ENCODE measurements at regions not wholly inside any gene's neighbourhood (a gene's known extent, or its start where the extent isn't known, plus 50 kb on each side); places are given as distances from the start of the nearest gene placed in this dataset.

- Histone ChIP-seq H4K20me1 (ENCODE audit: insufficient read depth, low read length) (no peaks in the 10 kb centered on the region), H3K9ac (ENCODE audit: insufficient read depth, low read depth, low read length) (no peak overlapping the region), H3K27me3 (ENCODE audit: control insufficient read depth in 1 of 2, insufficient read depth in 2 of 2, low read length in 2 of 2) (peaks cover 0 to 3% of the 10 kb centered on the region in 2 experiments; a peak in 2 of 5 replicates), H3K27ac (ENCODE audit: extremely low read length, insufficient read depth, low read length) (no peak overlapping the region), H2AFZ (ENCODE audit: low read length) (no peak overlapping the region), H3K36me3 (replicated peaks in 1 of 2; ENCODE audit: control insufficient read depth in 1 of 2, insufficient read depth in 2 of 2, low read length in 2 of 2) (no peaks in the 10 kb centered on the region), H3K4me3 (replicated peaks in 1 of 3; ENCODE audit: insufficient read depth in 1 of 3, low read depth in 2 of 3, low read length in 3 of 3) (no peak overlapping the region), H3K9me3 (ENCODE audit: low read length) (no peaks in the 10 kb centered on the region), H3K4me1 (ENCODE audit: insufficient read depth, low read length) (no peaks in the 10 kb centered on the region), H3K79me2 (ENCODE audit: insufficient read depth, low read length) (no peaks in the 10 kb centered on the region), H3K4me2 (ENCODE audit: low read depth, low read length) (no peak overlapping the region)
- WGBS (ENCODE audit: low lambda C conversion rate): 14% methylated on average over 6 of the region's 6 CpGs
- no peak for ATAC-seq
- intact Hi-C loops (cut with micrococcal nuclease; ENCODE audit: unreplicated experiment): no loop called here
- TF ChIP-seq ZNF616 (CRISPR knock-in tag; IDR thresholded peaks at IDR 0.05; ENCODE audit: low read depth) (no peak), SRF (IDR thresholded peaks at IDR 0.05; ENCODE audit: low read depth, low read length) (no peak), THYN1 (CRISPR knock-in tag; IDR thresholded peaks at IDR 0.05; ENCODE audit: borderline replicate concordance, low read depth) (no peak), PTBP1 (IDR thresholded peaks at IDR 0.05; ENCODE audit: low read depth, low read length, poor library complexity, severe bottlenecking) (no peak), NFYC (CRISPR knock-in tag; IDR thresholded peaks at IDR 0.05) (no peak), ELF1 (CRISPR knock-in tag; IDR thresholded peaks at IDR 0.05) (no peak), TEAD2 (CRISPR knock-in tag; IDR thresholded peaks at IDR 0.05) (no peak), NR2F6 (IDR thresholded peaks at IDR 0.05) (no peak), NR2F6 (CRISPR knock-in tag; IDR thresholded peaks at IDR 0.05) (no peak), TAF1 (CRISPR knock-in tag; IDR thresholded peaks at IDR 0.05) (no peak), ZNF34 (CRISPR knock-in tag; IDR thresholded peaks at IDR 0.05; ENCODE audit: borderline replicate concordance) (no peak), JUN (CRISPR knock-in tag; IDR thresholded peaks at IDR 0.05) (no peak), ZSCAN25 (CRISPR knock-in tag; IDR thresholded peaks at IDR 0.05) (no peak), ATF1 (CRISPR knock-in tag; IDR thresholded peaks at IDR 0.05) (no peak), PREB (CRISPR knock-in tag; IDR thresholded peaks at IDR 0.05) (no peak), ZNF550 (CRISPR knock-in tag; IDR thresholded peaks at IDR 0.05; ENCODE audit: borderline replicate concordance) (no peak), ZNF543 (CRISPR knock-in tag; IDR thresholded peaks at IDR 0.05) (no peak), CENPT (CRISPR knock-in tag; IDR thresholded peaks at IDR 0.05; ENCODE audit: low read depth) (no peak), RFX1 (IDR thresholded peaks at IDR 0.05) (no peak), ZNF30 (CRISPR knock-in tag; IDR thresholded peaks at IDR 0.05) (no peak), ZNF501 (CRISPR knock-in tag; IDR thresholded peaks at IDR 0.05) (no peak)
- in situ Hi-C loops (cut with HindIII; ENCODE audit: extremely low pct_ligation_motif_present, low pct_unique_long_range_greater_than_20kb): no loop called here
- BruUV-seq (replicated peaks): no TSS peak
- no peak for FAIRE-seq
- DNase-seq (ENCODE audit: low spot score): no peak
- POLR2A ChIA-PET: no interaction called here
- CTCF ChIA-PET (ENCODE audit: low intra/inter-chr PET ratio, low total read pairs): no interaction called here
Measured at GRCh38 chr16:47904691-47905090, 251.1 kb downstream of the ABCC12 start.
